Endometrium (tissue), 2 donors: ENCODE measurements at regions not wholly inside any gene's neighbourhood (a gene's known extent, or its start where the extent isn't known, plus 50 kb on each side); places are given as distances from the start of the nearest gene placed in this dataset.
A peak's percentile ranks its signal among the peaks of the same experiment; 100 is the strongest.

Experiments used
- FAIRE-seq: peaks from 2 replicates; lab custom pipeline; 2012; peaks lifted over from hg19 to GRCh38; lab: Jason Lieb, UNC
- donor health status: control.
- donor health status: control.

GRCh38 chr12:74816398-74817175 is 279.0 kb downstream of the ATXN7L3B start:
- no peak for FAIRE-seq

- FAIRE-seq = no peak
Observed at GRCh38 chr12:74817499-74817898, 279.9 kb downstream of the ATXN7L3B start.

GRCh38 chr12:74818412-74818811 is 280.8 kb downstream of the ATXN7L3B start:
- no peak for FAIRE-seq

GRCh38 chr12:74820324-74820723 is 282.7 kb downstream of the ATXN7L3B start:
- FAIRE-seq = no peak

- FAIRE-seq = no peak
Observed at GRCh38 chr12:74836567-74836966, 298.9 kb downstream of the ATXN7L3B start.

GRCh38 chr12:74846116-74846515 is 308.5 kb downstream of the ATXN7L3B start:
- FAIRE-seq = no peak

GRCh38 chr12:74847169-74847568 is 309.5 kb downstream of the ATXN7L3B start:
- FAIRE-seq = no peak

GRCh38 chr12:74848006-74848405 is 310.4 kb downstream of the ATXN7L3B start:
- FAIRE-seq = no peak

GRCh38 chr12:74849801-74850200 is 312.2 kb downstream of the ATXN7L3B start:
- FAIRE-seq = no peak

- FAIRE-seq = peak; percentile 96
Observed at GRCh38 chr12:74871817-74872216, 334.2 kb downstream of the ATXN7L3B start.

- FAIRE-seq = no peak
Observed at GRCh38 chr12:74885775-74886174, 323.9 kb downstream of the KCNC2 start.

GRCh38 chr12:74889073-74889472 is 320.6 kb downstream of the KCNC2 start:
- FAIRE-seq = no peak

GRCh38 chr12:74889563-74890236 is 319.9 kb downstream of the KCNC2 start:
- FAIRE-seq = no peak

- peak; percentile 80 for FAIRE-seq
Observed at GRCh38 chr12:74890237-74890599, 319.4 kb downstream of the KCNC2 start.

GRCh38 chr12:74891083-74891668 is 318.5 kb downstream of the KCNC2 start:
- no peak for FAIRE-seq

GRCh38 chr12:74892057-74892633 is 317.5 kb downstream of the KCNC2 start:
- no peak for FAIRE-seq

GRCh38 chr12:74896186-74896585 is 313.5 kb downstream of the KCNC2 start:
- FAIRE-seq = no peak

GRCh38 chr12:74897425-74898211 is 312.0 kb downstream of the KCNC2 start:
- FAIRE-seq = no peak

GRCh38 chr12:74899031-74899829 is 310.4 kb downstream of the KCNC2 start:
- FAIRE-seq = no peak

GRCh38 chr12:74900232-74900631 is 309.4 kb downstream of the KCNC2 start:
- FAIRE-seq = no peak

- no peak for FAIRE-seq
Observed at GRCh38 chr12:74903522-74903921, 306.1 kb downstream of the KCNC2 start.
